Activated T-cell treated with anti-CD3 and anti-CD28 coated beads, Interleukin-2, amount 50 U/mL, for 24 hours (primary cell): ENCODE measurements at regions not wholly inside any gene's neighbourhood (a gene's known extent, or its start where the extent isn't known, plus 50 kb on each side); places are given as distances from the start of the nearest gene placed in this dataset.

Experiments
- DNase-seq: peaks from one replicate; pipeline ENCODE4 v3.0.0-alpha.2; 2020
- H3K27ac Mint-ChIP-seq: 2 replicates; pipeline ENCODE4 v1.8.0; 2020; ENCODE audit warnings: mild to moderate bottlenecking, mixed read lengths
- H3K27me3 Mint-ChIP-seq: 2 replicates; pipeline ENCODE4 v1.8.0; 2020; ENCODE audit warnings: mixed read lengths
- H3K36me3 Mint-ChIP-seq: 2 replicates; pipeline ENCODE4 v1.8.0; 2020; ENCODE audit warnings: low read depth, mixed read lengths
- H3K4me1 Mint-ChIP-seq: 2 replicates; pipeline ENCODE4 v1.8.0; 2020; ENCODE audit warnings: low read depth, mixed read lengths
- H3K4me3 Mint-ChIP-seq: 2 replicates; pipeline ENCODE4 v1.8.0; 2020; ENCODE audit warnings: mild to moderate bottlenecking, moderate library complexity, mixed read lengths
- H3K9me3 Mint-ChIP-seq: 2 replicates; pipeline ENCODE4 v1.8.0; 2020; ENCODE audit warnings: mixed read lengths

- Mint-ChIP-seq H3K4me1 (peaks cover 46% of the 10 kb centered on the region), H3K4me3 (no peak overlapping the region), H3K27ac (no peak overlapping the region), H3K36me3 (no peaks in the 10 kb centered on the region), H3K9me3 (peaks cover 19% of the 10 kb centered on the region), H3K27me3 (no peaks in the 10 kb centered on the region)
- DNase-seq, result no peak
Observed at GRCh38 chr12:67595365-67595764, 53.2 kb upstream of the DYRK2 start.

GRCh38 chr12:67598598-67598997 is 49.9 kb upstream of the DYRK2 start:
- Mint-ChIP-seq H3K4me1 (peaks cover 24% of the 10 kb centered on the region), H3K9me3 (peaks cover 19% of the 10 kb centered on the region), H3K4me3 (no peak overlapping the region), H3K36me3 (no peaks in the 10 kb centered on the region), H3K27ac (no peak overlapping the region), H3K27me3 (no peaks in the 10 kb centered on the region)
- DNase-seq, result no peak
